DMS53 treated with DMSO at 0.1 percent for 48 hours (cell line): ENCODE measurements at regions not wholly inside any gene's neighbourhood (a gene's known extent, or its start where the extent isn't known, plus 50 kb on each side); places are given as distances from the start of the nearest gene placed in this dataset.

Experiments used
- DNase-seq: peaks from one replicate; lab custom pipeline; 2025; ENCODE audit not compliant: unreplicated experiment; lab: John Stamatoyannopoulos, UW

DNA sequence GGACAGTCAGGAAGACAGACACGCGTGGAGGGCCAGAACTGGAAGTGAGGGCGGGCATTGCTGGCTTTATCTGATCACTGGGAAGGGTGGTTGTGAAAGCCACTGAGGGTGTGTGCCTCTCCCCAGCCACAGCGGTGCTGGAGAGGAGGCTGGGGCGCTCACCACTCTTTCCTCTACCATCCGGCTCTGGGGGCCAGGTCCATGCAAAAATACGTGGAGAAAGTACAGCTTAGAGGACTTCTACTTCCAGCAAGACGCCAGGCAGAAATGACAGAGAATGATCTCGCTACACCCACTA lies 148.8 kb upstream of the RPS6KA2 start:
- no peak for DNase-seq

DNA sequence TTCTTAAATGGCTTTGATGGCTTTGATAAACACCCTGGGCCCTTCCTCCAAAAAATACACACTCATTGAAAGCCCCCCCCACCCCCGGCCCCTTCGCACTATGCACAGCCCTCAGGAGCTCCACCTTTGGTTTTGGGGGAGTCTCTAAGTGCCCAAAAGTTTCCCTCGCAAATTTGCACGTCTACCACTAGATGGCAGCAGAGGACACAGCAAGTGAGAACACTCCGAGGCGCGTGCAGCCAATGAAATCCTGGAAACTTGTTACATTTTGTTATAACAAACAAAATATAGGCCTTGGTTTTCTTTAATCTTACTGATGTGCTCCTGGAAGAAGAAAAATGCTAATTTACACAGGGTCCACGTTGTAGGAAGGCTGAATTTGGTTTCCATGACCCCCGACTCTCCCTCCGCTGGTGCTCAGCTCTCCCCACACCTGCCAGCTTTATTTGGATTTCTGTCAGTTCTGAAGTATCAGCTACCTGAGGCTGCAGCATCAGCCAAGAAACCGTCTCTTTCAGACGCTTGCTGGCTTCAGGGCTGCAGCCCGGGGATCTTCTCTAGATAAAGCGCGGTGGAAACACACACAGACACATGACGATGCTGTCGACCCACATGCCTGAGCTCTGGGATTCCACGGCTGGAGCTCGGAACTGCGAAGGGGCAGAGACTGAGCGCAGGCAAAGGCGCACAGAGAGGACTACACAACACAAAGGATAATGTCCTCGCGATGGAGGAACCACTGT lies 148.3 kb upstream of the RPS6KA2 start:
- peak; percentile 39 for DNase-seq

DNA sequence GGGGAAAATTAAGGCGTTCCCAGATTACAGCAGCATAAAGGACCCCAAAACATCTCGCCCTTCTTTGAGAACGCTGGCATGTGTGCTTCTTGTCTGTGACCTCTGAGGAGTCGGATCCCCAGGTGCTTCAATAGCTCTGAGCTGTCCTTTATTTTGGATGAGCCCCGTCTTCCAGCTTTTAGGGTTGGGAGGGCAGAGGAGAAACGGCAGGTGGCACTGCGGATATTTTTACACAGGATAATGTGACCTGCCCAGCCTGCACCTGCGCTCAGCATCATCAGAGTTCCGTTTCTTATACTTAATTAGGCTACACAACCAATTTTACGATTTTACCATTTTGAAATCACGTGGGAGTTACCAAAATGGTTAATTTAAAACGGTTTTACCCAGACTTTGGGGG lies 147.7 kb upstream of the RPS6KA2 start:
- no peak for DNase-seq

GRCh38 chr6:166774292-166774691 lies 147.2 kb upstream of the RPS6KA2 start:
- no peak for DNase-seq

- DNase-seq, result no peak
Observed at GRCh38 chr6:166772518-166772917, 145.5 kb upstream of the RPS6KA2 start.

DNA sequence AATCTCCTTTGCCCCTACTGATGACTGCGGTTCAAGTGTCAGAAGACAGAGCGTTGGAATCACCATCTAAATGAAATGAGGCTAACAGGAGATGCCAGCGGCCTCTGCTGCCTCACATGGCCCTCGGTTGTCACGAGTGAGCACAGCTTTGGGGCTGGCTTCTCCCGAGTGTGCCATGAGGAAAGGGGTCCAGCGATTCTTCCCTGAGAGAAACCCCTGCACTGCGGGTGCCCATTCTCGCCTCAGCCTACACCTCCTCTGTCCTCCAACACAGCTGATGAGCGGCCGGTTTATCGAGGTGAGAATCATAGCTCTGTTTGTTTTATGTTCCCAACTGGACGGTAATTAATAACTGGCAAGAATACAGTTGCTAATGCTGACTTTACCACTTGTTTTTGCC lies 144.7 kb upstream of the RPS6KA2 start:
- no peak for DNase-seq

DNA sequence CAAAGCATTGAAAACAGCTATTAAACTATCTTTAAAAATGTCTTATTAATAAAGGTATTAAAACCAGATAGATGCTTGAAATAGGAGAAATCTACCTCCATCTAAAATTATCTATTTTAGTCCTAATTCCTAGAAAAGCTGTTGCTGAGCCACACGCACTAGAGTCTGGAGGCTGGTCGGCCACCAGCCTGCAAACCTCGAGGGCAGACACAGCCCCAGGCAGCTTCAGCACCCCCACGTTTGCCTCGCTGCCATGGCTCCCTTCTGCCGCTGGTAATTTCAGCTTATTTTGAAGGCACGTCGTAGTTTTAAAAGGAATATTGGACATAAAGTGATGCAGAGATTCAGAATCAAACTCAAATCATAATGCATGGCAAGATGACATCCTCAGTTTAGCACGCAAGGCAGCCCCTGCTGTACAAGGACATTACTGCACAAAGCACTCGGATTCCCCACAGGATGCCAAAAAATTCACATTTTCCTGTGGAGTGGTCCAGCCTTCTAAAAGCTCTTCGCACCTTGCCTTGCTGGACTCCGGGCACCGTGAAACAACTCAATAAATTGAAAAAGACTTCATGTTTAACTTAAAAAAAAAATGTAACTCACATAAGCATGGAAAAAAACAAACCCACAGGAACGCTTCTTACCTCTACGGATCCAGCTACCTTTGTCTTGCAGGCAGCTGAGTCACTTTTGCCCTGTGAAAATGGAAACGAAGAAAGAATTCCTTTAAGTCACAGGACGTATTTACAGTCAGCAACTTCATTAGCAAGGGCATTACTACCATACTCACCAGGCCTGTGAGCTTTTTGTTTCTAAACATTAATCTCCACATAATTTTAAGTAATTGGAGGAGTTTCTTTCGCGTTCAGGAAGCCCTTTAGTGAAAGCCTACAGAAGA lies 143.4 kb upstream of the RPS6KA2 start:
- DNase-seq, result no peak

DNA sequence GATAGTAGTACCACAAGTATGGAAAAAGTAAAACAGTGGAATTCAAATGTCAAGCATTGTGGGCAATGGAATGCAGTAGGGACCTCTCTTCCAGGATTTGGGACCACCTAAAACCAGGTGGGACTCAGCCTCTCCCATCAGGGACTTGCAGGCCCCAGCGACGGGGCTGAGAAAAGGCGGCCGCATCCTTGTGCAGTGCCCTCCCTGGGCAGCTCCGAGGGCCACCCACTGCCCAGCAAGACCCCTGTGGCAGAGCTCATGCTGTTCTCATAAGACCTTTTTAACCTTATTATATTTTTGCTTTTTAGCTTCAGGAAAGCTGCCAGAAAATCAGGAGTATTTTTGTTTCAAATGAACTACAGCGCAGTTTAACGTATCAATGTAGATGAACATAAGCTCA lies 142.6 kb upstream of the RPS6KA2 start:
- DNase-seq, result no peak

DNA sequence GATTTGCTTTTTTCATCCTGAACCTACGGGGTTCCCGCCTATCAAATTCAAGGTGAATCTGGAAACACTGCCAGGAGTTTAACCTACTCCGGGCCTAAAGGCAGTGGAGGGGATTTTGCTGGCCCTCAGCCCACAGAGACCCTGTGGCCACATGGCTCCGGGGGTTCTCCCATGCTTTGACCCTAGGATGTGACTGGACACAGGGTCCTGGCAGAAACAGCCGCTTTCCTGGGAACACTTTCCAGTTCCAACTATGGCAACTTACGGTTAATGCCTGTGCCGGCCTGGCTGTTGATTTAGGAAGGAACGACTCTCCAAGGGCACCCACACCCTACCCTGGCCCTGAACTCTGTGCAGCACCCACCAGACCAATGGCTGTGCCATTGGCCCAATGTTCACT lies 141.7 kb upstream of the RPS6KA2 start:
- no peak for DNase-seq

GRCh38 chr6:166767230-166767629 lies 140.2 kb upstream of the RPS6KA2 start:
- DNase-seq, result no peak

DNA sequence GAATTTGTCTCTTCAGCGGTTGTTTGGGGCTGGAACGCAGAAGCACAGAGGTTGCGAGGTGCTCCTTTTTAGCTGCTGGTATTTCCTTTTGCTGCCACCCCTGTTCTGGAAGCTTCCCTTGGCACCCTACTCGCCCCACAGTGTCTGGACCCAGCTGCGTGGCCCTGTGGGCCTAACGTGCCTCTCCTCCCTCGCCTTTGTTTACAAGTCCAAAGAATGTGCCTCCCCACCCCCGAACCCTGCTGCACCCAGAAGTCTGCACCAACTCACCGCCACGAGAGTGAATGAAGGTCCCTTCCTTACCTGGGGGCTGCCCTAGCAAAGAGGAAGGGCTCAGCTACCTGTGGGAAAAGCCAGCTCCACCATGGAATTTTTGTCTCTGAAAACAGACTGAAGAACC lies 139.7 kb upstream of the RPS6KA2 start:
- DNase-seq, result no peak

DNA sequence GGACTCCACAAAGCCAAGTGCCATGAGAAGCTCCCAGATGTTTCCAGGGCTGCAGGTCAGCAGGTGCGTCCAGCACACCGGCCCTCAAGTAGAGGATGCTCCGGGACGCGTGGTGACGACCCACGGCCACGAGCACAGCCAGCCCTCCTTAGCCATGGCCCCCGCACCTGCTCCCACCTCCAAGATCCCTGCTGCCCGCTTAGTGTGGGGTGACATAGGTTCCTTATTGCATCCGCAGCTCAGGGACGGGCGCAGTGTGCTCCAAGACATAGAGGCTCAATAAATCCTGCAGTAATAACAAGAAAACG lies 138.1 kb upstream of the RPS6KA2 start:
- no peak for DNase-seq

DNA sequence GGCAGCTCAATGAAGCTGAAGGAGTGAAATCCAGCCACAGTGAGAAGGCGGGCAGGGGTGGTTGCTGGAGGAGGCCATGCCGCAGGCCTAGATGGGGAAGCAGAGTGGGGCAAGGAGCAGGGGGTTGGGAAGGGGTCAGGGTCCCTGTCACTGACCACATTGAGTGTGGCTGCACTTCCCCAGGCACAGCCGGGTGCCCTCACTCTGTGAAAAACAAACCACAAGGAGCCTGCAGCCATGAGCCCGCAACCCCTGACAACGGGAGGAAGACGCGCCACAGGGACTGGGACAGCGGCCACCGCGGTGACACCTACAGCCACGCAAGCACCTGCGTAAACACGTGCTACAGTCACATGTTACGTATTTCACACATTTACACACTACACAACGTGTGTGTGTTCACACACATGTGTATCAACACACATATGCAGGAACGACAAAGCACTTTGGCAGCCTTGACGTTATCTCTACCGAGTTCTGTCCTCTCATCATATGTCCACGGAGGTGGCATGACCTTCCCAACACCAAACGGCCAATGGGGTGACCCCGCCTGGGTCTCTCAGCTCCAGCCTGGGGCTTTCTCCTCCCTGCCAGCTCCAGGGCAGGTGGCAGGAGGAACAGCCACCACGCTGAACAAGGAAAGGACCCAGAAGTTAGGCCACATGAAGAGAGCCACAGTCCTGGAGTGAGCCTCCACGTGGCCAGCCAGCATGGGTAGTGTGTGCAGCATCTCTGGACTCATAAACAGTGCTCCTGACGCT lies 137.6 kb upstream of the RPS6KA2 start:
- DNase-seq, result no peak

- DNase-seq, result no peak
Observed at GRCh38 chr6:166763606-166764472, 136.8 kb upstream of the RPS6KA2 start.

GRCh38 chr6:166761801-166762200 lies 134.8 kb upstream of the RPS6KA2 start:
- no peak for DNase-seq

- DNase-seq, result no peak
Observed at GRCh38 chr6:166760288-166760687, 133.2 kb upstream of the RPS6KA2 start.

DNA sequence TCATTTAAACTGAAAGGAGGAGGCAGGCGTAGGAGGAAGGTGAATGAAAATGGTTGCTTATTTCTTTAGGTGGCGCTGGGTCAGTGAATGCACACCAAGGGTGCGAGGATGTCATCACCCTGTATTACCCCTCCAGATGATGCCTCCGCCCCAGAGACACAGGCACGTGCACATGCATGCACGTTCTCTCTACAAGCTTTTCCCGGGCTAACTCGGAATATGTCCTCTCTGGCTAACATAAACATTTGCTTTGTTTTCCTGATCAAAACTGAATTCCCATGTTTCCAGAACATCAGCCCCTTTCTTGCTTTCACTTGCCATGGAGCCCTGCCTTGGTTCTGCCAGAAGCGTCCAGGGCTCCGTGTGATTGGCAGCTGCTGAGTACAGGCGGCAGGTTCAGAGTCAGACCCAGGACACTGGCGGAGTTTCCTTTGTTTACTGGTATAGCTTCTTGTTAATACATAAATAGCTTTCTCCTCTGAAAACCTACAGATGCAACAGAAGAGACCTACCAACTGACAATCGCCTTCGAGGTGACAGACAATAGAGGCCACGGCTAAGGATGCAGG lies 131.2 kb upstream of the RPS6KA2 start:
- DNase-seq, result no peak

DNA sequence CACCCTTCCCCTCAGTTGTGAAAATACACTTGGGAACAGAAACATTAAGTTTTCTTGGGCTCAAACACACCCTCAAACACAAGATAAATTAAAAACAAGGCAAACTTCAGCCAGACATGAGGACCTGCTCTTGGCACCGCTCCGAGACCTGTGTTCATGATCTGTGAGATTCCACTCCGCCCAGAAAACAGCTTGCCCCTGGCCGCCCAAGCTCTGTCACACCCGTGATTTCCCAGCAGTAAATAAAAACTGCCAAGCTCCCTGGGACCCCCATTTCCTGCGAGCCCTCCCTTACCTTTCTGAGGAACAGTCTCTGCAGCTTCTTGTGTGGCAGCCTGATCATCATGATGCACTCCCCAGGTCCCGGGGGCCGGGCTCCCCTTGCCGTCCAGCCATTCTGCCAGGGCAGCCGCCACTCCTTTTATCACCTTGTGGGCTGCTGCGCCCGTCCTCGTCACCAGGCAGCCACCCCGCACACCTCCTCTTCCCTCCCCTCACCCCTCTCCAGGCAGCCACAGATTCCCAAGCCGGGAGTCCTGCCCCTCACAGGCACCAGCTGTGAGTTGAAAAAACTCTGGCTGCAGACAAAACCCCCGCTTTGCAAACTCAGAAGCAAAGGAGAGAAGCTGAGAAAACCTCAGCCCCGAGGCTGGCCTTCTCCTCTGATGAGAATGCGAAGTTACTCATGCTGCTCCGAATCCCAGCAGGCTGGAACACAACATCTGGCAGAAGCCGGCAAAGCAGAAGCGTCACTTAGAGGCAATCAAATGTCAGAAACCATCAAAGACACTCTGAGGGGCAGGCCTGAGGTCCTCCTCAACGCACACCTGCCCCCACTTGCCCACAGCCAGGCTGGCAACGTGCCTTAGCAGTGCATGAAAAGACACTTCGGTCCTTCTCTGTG lies 130.4 kb upstream of the RPS6KA2 start:
- DNase-seq, result no peak

GRCh38 chr6:166754218-166755030 lies 127.4 kb upstream of the RPS6KA2 start:
- no peak for DNase-seq
